T-cell (primary cell): ENCODE measurements at regions not wholly inside any gene's neighbourhood (a gene's known extent, or its start where the extent isn't known, plus 50 kb on each side); places are given as distances from the start of the nearest gene placed in this dataset.

Source experiments
- ATAC-seq, 4 experiments: fragments of 200-7000 bp in 3 of 4; fragments of 150-1000 bp in 1 of 4; cut with Tn5 transposase; replicated peaks in 1 of 4; 1 replicate in 3 of 4; 2 replicates in 1 of 4; pipeline ENCODE4 v1.10.0; 2021; ENCODE audit warnings: moderate library complexity in 3 of 4, mild to moderate bottlenecking in 2 of 4, moderate number of reproducible peaks in 1 of 4
- CTCF ChIA-PET, 2 donors: fragments of 300-600 bp; sonication (Branson Sonifier 250); formaldehyde crosslinking; loops; one replicate each; lab custom pipeline; 2022; ENCODE audit warnings: antibody characterized with exemption in 2 of 2; lab: Charles Lee
- POLR2A ChIA-PET, 2 donors: fragments of 300-600 bp; sonication (Branson Sonifier 250); formaldehyde crosslinking; loops; one replicate each; lab custom pipeline; 2022; ENCODE audit warnings: antibody characterized with exemption in 2 of 2; lab: Charles Lee
- DNase-seq, 35 experiments: peaks; one replicate each; pipeline versions ENCODE4 v3.0.0 to v3.0.0-alpha.2; 2013 to 2023
- H3K27ac ChIP-seq: one replicate; pipeline ENCODE4 v1.5.1; 2013; ENCODE audit warnings: low read length
- H3K27me3 ChIP-seq, 2 experiments: replicated peaks in 1 of 2; 1 replicate in 1 of 2; 2 replicates in 1 of 2; pipeline versions ENCODE4 v1.6.1 to v1.7.0; 2013; ENCODE audit warnings: low read length in 1 of 2, mixed read lengths in 1 of 2; ENCODE audit not compliant: control insufficient read depth in 2 of 2, insufficient read depth in 2 of 2; ENCODE audit errors: extremely low read depth in 1 of 2
- H3K36me3 ChIP-seq, 2 donors: 1 replicate in 1 of 2; 2 replicates in 1 of 2; pipeline versions ENCODE4 v1.6.1 to v1.7.0; 2013; ENCODE audit warnings: low read length in 1 of 2; ENCODE audit not compliant: control insufficient read depth in 2 of 2, insufficient read depth in 1 of 2; ENCODE audit errors: extremely low read depth in 1 of 2
- H3K4me1 ChIP-seq, 2 experiments: 1 replicate in 1 of 2; 2 replicates in 1 of 2; pipeline versions ENCODE4 v1.6.1 to v1.7.0; 2013; ENCODE audit warnings: low read length in 2 of 2, mixed read lengths in 1 of 2; ENCODE audit not compliant: insufficient read depth in 2 of 2, control insufficient read depth in 1 of 2; ENCODE audit errors: extremely low read depth in 1 of 2
- H3K4me3 ChIP-seq, 2 donors: 1 replicate in 1 of 2; 2 replicates in 1 of 2; pipeline versions ENCODE4 v1.5.1 to v1.7.0; 2013; ENCODE audit warnings: mild to moderate bottlenecking in 2 of 2, low read length in 1 of 2, moderate library complexity in 1 of 2; ENCODE audit not compliant: control insufficient read depth in 1 of 2; ENCODE audit errors: extremely low read depth in 1 of 2
- H3K9me3 ChIP-seq: 2 replicates; pipeline ENCODE4 v1.7.0; 2013
- H3K27ac Mint-ChIP-seq, 2 donors: one replicate each; pipeline ENCODE4 v1.8.0; 2020 to 2021; ENCODE audit warnings: mild to moderate bottlenecking in 2 of 2, mixed read lengths in 2 of 2
- H3K27me3 Mint-ChIP-seq, 2 donors: one replicate each; pipeline ENCODE4 v1.8.0; 2021 to 2022; ENCODE audit warnings: mixed read lengths in 2 of 2
- H3K36me3 Mint-ChIP-seq: one replicate; pipeline ENCODE4 v1.8.0; 2021; ENCODE audit warnings: mixed read lengths
- H3K4me1 Mint-ChIP-seq, 3 donors: one replicate each; pipeline ENCODE4 v1.8.0; 2020 to 2022; ENCODE audit warnings: mixed read lengths in 3 of 3, mild to moderate bottlenecking in 1 of 3
- H3K4me3 Mint-ChIP-seq, 3 donors: one replicate each; pipeline ENCODE4 v1.8.0; 2020 to 2022; ENCODE audit warnings: mild to moderate bottlenecking in 3 of 3, mixed read lengths in 3 of 3, moderate library complexity in 3 of 3
- H3K9me3 Mint-ChIP-seq, 3 donors: one replicate each; pipeline ENCODE4 v1.8.0; 2020 to 2022; ENCODE audit warnings: mixed read lengths in 3 of 3
- WGBS: methylation state at CpG from one replicate; pipeline ENCODE4 v1.1.5; 2013; ENCODE audit warnings: missing lambda C conversion rate; ENCODE audit not compliant: insufficient coverage; 5-methylcytosine and 5-hydroxymethylcytosine counted together

DNA sequence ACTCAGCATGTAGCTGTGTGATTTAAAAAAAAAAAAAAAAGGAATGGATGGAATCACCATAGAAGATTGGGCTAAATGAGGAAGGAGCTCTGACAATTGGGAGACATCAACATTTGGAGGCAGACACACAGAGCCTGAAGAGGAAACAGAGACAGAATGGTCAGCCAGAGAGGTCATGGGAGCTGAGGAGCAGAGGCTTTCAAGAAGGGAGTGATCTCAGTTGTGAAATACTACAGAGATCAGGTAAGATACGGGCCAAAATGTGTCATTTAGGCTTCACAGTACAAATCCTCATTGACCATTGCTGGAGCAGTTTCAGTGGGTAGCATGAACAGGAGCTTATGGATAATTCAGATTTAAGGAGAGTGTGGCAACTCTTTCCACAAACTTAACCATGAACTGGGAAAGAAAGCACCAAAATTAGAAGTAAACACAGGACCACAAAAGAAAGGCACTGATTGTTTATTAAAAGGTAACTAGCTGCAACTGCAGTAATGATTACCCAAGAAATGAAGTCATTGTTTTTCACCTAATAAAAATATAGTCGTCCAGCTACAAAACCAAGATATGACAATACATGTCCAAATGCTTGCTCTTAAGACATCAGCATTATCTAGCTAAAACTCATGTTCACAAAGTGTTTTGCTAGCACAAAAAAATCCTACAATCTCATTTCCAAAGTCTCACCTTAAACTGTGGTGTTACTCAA is 203.2 kb downstream of the DHX15 start:
- Mint-ChIP-seq H3K4me3 (no peak overlapping the region), H3K36me3 (no peaks in the 10 kb centered on the region), H3K4me1 (no peaks in the 10 kb centered on the region), H3K27ac (no peak overlapping the region), H3K27me3 (peaks cover 2 to 17% of the 10 kb centered on the region in 2 donors), H3K9me3 (peaks cover 4 to 16% (median 15%) of the 10 kb centered on the region in 3 donors)
- no peak overlapping the region for H3K27ac ChIP-seq
- ChIA-PET CTCF (no interaction called here), POLR2A (interaction anchor here in 1 of 2 donors (0.6 kb wide), 1 partner anchor 140 kb away, joined by 3 read pairs; no protein-coding TSS in a partner anchor)
- H3K27me3 ChIP-seq: peaks cover 0 to 4% of the 10 kb centered on the region in 2 experiments
- ATAC-seq (no peak), DNase-seq (no peak)
- no peaks in the 10 kb centered on the region for H3K4me1 ChIP-seq
- no peaks in the 10 kb centered on the region for H3K9me3 ChIP-seq
- H3K36me3 ChIP-seq: no peaks in the 10 kb centered on the region
- 90% methylated on average over 1 of the region's 2 CpGs for WGBS
- H3K4me3 ChIP-seq: no peak overlapping the region

DNA sequence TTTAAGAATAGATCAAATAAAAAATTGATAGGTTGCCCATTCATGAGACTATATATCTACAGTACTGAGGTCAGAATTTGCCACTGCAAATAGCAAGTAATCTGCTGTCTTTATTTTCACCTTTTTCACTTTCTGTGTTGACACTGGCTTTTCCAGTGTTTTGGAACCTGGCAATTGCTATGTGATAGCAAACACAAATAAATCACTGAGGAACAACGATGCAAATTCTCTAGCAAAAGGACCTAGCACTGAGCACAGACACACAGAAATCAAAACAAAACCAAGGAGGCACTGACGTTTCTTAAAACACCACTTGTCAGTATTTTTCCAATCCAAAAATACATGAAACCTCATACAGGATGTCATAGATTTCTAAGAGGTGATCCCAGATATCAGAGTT is 210.7 kb downstream of the DHX15 start:
- Mint-ChIP-seq H3K36me3 (no peaks in the 10 kb centered on the region), H3K9me3 (no peaks in the 10 kb centered on the region), H3K27me3 (peaks cover 4 to 16% of the 10 kb centered on the region in 2 donors), H3K4me1 (no peaks in the 10 kb centered on the region), H3K4me3 (no peak overlapping the region), H3K27ac (no peak overlapping the region)
- CTCF ChIA-PET: no interaction called here
- Histone ChIP-seq H3K9me3 (no peaks in the 10 kb centered on the region), H3K27ac (no peak overlapping the region), H3K4me3 (no peak overlapping the region), H3K4me1 (no peaks in the 10 kb centered on the region), H3K27me3 (no peaks in the 10 kb centered on the region), H3K36me3 (no peaks in the 10 kb centered on the region)
- POLR2A ChIA-PET: no interaction called here
- no peak for ATAC-seq
- no peak for DNase-seq
- WGBS: 31% methylated on average over 2 of the region's 2 CpGs

DNA sequence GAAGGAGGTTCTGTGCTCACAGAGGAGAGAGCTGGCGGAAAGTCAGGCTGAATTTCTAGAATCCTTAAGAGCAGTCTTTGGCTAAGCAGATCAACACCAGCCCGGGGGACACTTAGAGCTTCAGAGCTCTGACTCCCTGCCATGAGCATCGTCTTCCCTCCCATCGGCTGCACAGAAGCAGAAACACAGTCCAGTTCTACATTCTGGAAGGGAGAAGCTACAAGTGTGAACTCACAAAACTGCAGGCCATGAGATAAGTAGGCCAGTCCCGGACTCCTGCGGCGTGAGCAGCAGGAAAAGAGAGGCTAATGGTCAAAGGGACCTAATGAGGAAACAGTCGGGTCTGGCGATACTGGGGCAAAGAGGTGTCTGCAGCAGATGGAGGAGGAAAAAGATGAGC is 211.5 kb downstream of the DHX15 start:
- Mint-ChIP-seq H3K4me1 (no peaks in the 10 kb centered on the region), H3K27me3 (peaks cover 4 to 16% of the 10 kb centered on the region in 2 donors), H3K36me3 (no peaks in the 10 kb centered on the region), H3K4me3 (no peak overlapping the region), H3K9me3 (no peaks in the 10 kb centered on the region), H3K27ac (no peak overlapping the region)
- ATAC-seq (no peak), DNase-seq (no peak)
- CTCF ChIA-PET: no interaction called here
- 91% methylated on average over 8 of the region's 9 CpGs for WGBS
- Histone ChIP-seq H3K9me3 (no peaks in the 10 kb centered on the region), H3K27ac (no peak overlapping the region), H3K27me3 (no peaks in the 10 kb centered on the region), H3K36me3 (no peaks in the 10 kb centered on the region), H3K4me1 (no peaks in the 10 kb centered on the region), H3K4me3 (no peak overlapping the region)
- POLR2A ChIA-PET: no interaction called here

DNA sequence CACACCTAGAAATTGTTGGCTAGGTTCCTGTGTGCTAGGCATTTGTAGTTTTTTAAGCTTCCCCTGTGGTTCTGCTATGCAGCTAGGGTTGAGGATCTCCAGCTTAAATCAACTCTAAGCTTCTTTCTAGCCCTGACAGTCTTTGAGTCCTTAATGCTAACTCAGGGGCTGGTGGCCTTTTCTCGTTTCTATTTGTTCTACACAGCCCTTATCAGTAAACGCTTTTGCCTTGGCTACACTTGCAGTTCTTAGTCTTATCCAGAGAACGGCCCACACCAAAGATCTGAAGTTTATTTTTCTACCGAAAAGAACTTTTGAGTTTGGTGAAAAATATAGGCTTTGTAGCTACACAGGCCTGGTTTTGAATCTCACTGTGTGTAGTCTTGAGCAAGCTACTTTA is 212.0 kb downstream of the DHX15 start:
- Mint-ChIP-seq H3K4me1 (no peaks in the 10 kb centered on the region), H3K4me3 (no peak overlapping the region), H3K9me3 (no peaks in the 10 kb centered on the region), H3K36me3 (no peaks in the 10 kb centered on the region), H3K27me3 (peaks cover 4 to 16% of the 10 kb centered on the region in 2 donors), H3K27ac (no peak overlapping the region)
- Histone ChIP-seq H3K27ac (no peak overlapping the region), H3K36me3 (no peaks in the 10 kb centered on the region), H3K4me3 (no peak overlapping the region), H3K4me1 (no peaks in the 10 kb centered on the region), H3K27me3 (no peaks in the 10 kb centered on the region), H3K9me3 (no peaks in the 10 kb centered on the region)
- no peak for DNase-seq
- ATAC-seq: no peak
- POLR2A ChIA-PET: no interaction called here
- CTCF ChIA-PET: no interaction called here
- 83% methylated on average over 1 of the region's 4 CpGs for WGBS

DNA sequence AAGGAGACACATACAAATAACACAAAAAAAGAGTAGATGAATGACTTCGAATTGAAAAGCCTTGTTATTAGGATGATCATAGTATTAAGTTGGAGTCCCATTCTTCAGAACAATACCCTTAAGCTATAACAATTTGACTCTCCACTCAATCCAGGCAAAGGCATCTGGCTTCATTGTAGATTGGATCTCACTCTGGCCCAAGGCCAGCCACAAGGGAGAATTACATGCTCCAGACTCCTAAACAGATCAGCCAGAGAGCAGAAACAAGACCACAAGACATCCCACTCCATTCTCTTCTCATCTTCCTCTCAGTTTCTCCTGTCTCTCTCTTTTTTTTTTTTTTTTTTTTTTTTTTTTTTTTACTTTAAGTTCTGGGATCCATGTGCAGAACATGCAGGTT is 213.9 kb downstream of the DHX15 start:
- Histone ChIP-seq H3K9me3 (no peaks in the 10 kb centered on the region), H3K36me3 (no peaks in the 10 kb centered on the region), H3K27ac (no peak overlapping the region), H3K4me1 (no peaks in the 10 kb centered on the region), H3K4me3 (no peak overlapping the region), H3K27me3 (no peaks in the 10 kb centered on the region)
- no CpG with 5 or more reads among the region's 1 CpG for WGBS
- Mint-ChIP-seq H3K4me1 (no peaks in the 10 kb centered on the region), H3K4me3 (no peak overlapping the region), H3K27me3 (peaks cover 4 to 16% of the 10 kb centered on the region in 2 donors), H3K9me3 (no peaks in the 10 kb centered on the region), H3K27ac (no peak overlapping the region), H3K36me3 (no peaks in the 10 kb centered on the region)
- ChIA-PET POLR2A (no interaction called here), CTCF (no interaction called here)
- DNase-seq (no peak), ATAC-seq (no peak)

DNA sequence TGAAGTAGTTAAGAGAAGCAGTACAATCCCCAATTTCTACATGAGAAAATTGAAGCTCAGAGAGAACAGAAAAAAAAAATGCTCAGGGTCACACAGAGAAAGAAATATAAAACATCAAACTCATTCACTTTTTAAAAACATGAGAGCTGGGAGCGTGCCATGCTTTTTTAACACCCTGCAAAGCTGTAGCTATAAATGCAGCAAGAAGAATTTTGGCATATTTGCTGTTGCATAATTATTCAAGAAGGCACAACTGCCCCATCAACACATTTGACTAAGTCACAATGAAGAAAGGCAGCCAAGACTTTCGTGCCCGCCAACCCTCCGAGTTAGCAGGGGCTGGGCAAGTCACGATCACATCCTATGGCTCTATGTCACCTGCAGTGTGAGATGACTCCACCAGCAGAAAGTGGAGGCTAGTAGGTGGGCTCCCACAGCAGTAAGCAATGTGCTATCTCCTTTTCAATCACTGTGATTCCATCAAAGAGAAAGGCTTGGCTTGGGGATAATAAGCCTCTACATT is 214.8 kb downstream of the DHX15 start:
- Mint-ChIP-seq H3K36me3 (no peaks in the 10 kb centered on the region), H3K4me3 (no peak overlapping the region), H3K4me1 (no peaks in the 10 kb centered on the region), H3K27ac (no peak overlapping the region), H3K27me3 (peaks cover 4 to 16% of the 10 kb centered on the region in 2 donors), H3K9me3 (no peaks in the 10 kb centered on the region)
- no peaks in the 10 kb centered on the region for H3K4me1 ChIP-seq
- ChIA-PET POLR2A (no interaction called here), CTCF (interaction anchor here in 1 of 2 donors (0.7 kb wide), 1 partner anchor 9 kb away, joined by 3 read pairs; no protein-coding TSS in a partner anchor)
- no peak for ATAC-seq
- H3K4me3 ChIP-seq: no peak overlapping the region
- no peaks in the 10 kb centered on the region for H3K36me3 ChIP-seq
- H3K27me3 ChIP-seq: no peaks in the 10 kb centered on the region
- H3K27ac ChIP-seq: no peak overlapping the region
- no peaks in the 10 kb centered on the region for H3K9me3 ChIP-seq
- no peak for DNase-seq
- WGBS: 72% methylated on average over 2 of the region's 5 CpGs
